DND-41 (cell line): ENCODE measurements at regions not wholly inside any gene's neighbourhood (a gene's known extent, or its start where the extent isn't known, plus 50 kb on each side); places are given as distances from the start of the nearest gene placed in this dataset.

Experiments used
- ATAC-seq: fragments of 200-7000 bp; cut with Tn5 transposase; 3 replicates; pipeline ENCODE4 v1.9.1; 2021; ENCODE audit warnings: low read depth; ENCODE audit not compliant: insufficient read depth
- DNase-seq: peaks from one replicate; pipeline ENCODE4 v3.0.0-alpha.2; 2020
- H2AFZ ChIP-seq: 2 replicates; pipeline ENCODE4 v1.6.0; 2012; ENCODE audit warnings: low read depth, low read length
- H3K27ac ChIP-seq: 2 replicates; pipeline ENCODE4 v1.5.1; 2012; ENCODE audit warnings: low read length, inconsistent platforms
- H3K27me3 ChIP-seq: fragments of 200-600 bp; sonication (generic); 2 replicates; pipeline ENCODE4 v1.6.0; 2012; ENCODE audit warnings: low read length, mild to moderate bottlenecking, inconsistent platforms; ENCODE audit not compliant: insufficient read depth, poor library complexity
- H3K36me3 ChIP-seq: 2 replicates; pipeline ENCODE4 v1.5.1; 2012; ENCODE audit warnings: low read length, inconsistent platforms; ENCODE audit not compliant: insufficient read depth
- H3K4me1 ChIP-seq: 2 replicates; pipeline ENCODE4 v1.5.1; 2012; ENCODE audit warnings: mild to moderate bottlenecking, low read length; ENCODE audit not compliant: insufficient read depth
- H3K4me2 ChIP-seq: 2 replicates; pipeline ENCODE4 v1.6.0; 2012; ENCODE audit warnings: mild to moderate bottlenecking, moderate library complexity, low read length, inconsistent platforms; ENCODE audit not compliant: insufficient read depth
- H3K4me3 ChIP-seq, 2 experiments: fragments of 200-600 bp in 1 of 2; shearing (Covaris generic) in 1 of 2; 2 replicates each; pipeline ENCODE4 v1.5.1; 2012 to 2016; ENCODE audit warnings: inconsistent platforms in 2 of 2, low read length in 2 of 2, mild to moderate bottlenecking in 2 of 2, low read depth in 1 of 2, moderate library complexity in 1 of 2
- H3K79me2 ChIP-seq: 2 replicates; pipeline ENCODE4 v1.6.0; 2012; ENCODE audit warnings: low read length, inconsistent platforms; ENCODE audit not compliant: insufficient read depth
- H3K9ac ChIP-seq: 2 replicates; pipeline ENCODE4 v1.6.0; 2012; ENCODE audit warnings: low read depth, mild to moderate bottlenecking, inconsistent platforms, low read length, moderate library complexity
- H3K9me3 ChIP-seq: 2 replicates; pipeline ENCODE4 v1.5.1; 2012; ENCODE audit warnings: low read length, moderate library complexity, mild to moderate bottlenecking, inconsistent platforms; ENCODE audit not compliant: insufficient read depth, severe bottlenecking
- H4K20me1 ChIP-seq: 2 replicates; pipeline ENCODE4 v1.6.0; 2012; ENCODE audit warnings: low read length; ENCODE audit not compliant: insufficient read depth
- EZH2 ChIP-seq: IDR thresholded peaks from 3 replicates; pipeline ENCODE4 v1.6.1; 2012; ENCODE audit warnings: borderline replicate concordance, low read depth, mild to moderate bottlenecking, moderate library complexity, low read length, inconsistent platforms; ENCODE audit not compliant: severe bottlenecking
- TF ChIP-seq, protein P1 (sequence below): IDR thresholded peaks from 2 replicates; pipeline ENCODE4 v1.5.1; 2012; ENCODE audit warnings: borderline replicate concordance, low read length, moderate library complexity, mild to moderate bottlenecking; ENCODE audit not compliant: poor library complexity, severe bottlenecking; ENCODE audit errors: extremely low read depth

GRCh38 chr5:87674235-87674634 is 261.5 kb upstream of the CCNH start:
- H2AFZ ChIP-seq: no peak overlapping the region
- H4K20me1 ChIP-seq: no peaks in the 10 kb centered on the region
- H3K79me2 ChIP-seq: no peaks in the 10 kb centered on the region
- DNase-seq (no peak), ATAC-seq (no peak)
- H3K9ac ChIP-seq: no peak overlapping the region
- H3K36me3 ChIP-seq: no peaks in the 10 kb centered on the region
- no peak overlapping the region for H3K27ac ChIP-seq
- no peak overlapping the region for H3K4me3 ChIP-seq
- no peaks in the 10 kb centered on the region for H3K27me3 ChIP-seq
- no peaks in the 10 kb centered on the region for H3K4me1 ChIP-seq
- no peaks in the 10 kb centered on the region for H3K9me3 ChIP-seq
- H3K4me2 ChIP-seq: no peak overlapping the region
- TF ChIP-seq EZH2: no peak
- TF ChIP-seq, protein P1, sequence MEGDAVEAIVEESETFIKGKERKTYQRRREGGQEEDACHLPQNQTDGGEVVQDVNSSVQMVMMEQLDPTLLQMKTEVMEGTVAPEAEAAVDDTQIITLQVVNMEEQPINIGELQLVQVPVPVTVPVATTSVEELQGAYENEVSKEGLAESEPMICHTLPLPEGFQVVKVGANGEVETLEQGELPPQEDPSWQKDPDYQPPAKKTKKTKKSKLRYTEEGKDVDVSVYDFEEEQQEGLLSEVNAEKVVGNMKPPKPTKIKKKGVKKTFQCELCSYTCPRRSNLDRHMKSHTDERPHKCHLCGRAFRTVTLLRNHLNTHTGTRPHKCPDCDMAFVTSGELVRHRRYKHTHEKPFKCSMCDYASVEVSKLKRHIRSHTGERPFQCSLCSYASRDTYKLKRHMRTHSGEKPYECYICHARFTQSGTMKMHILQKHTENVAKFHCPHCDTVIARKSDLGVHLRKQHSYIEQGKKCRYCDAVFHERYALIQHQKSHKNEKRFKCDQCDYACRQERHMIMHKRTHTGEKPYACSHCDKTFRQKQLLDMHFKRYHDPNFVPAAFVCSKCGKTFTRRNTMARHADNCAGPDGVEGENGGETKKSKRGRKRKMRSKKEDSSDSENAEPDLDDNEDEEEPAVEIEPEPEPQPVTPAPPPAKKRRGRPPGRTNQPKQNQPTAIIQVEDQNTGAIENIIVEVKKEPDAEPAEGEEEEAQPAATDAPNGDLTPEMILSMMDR: no peak

DNA sequence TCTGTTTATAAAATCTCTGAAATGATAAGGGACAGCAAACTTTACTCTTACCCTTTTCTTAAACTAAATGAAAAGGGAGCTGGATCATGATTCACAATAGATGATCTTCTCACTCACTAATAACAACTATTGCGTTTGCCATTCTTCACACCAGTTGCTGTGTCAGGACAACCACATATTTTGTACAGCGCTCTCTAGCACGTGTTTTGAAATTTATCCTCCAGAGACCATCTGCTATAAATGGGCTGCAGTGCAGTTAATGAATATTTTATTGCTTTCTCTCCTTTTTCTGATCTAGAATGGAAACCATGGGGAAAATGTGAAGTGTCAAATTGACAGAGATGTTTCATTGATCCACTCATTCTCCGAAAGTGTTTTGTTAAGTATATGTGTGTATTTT is 258.4 kb upstream of the CCNH start:
- Histone ChIP-seq H4K20me1 (no peaks in the 10 kb centered on the region), H3K9me3 (no peaks in the 10 kb centered on the region), H3K4me3 (no peak overlapping the region), H3K27ac (no peak overlapping the region), H3K79me2 (no peaks in the 10 kb centered on the region), H3K4me1 (no peaks in the 10 kb centered on the region), H3K36me3 (no peaks in the 10 kb centered on the region), H2AFZ (no peak overlapping the region), H3K9ac (no peak overlapping the region), H3K4me2 (no peak overlapping the region), H3K27me3 (no peaks in the 10 kb centered on the region)
- ATAC-seq (no peak), DNase-seq (no peak)
- TF ChIP-seq, protein P1: no peak
- no peak for TF ChIP-seq EZH2

DNA sequence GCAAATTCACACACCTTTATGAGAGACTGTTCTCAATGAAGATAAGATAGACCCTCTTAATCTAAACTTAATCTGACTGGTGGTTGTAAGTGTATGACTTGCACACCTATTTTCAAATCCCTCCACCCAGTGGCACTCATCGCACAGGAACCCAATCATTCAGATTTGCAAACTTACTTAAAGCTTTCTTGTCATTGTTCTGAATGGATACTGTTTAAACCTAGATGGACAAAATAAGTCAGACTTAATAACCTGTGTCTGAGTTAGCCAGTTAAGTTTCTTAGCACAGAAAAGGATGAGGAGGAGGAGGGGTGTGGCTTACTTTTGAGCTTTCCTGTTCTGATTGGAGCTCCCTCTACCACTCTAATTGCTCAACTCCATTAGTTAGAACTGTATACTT is 252.4 kb upstream of the CCNH start:
- Histone ChIP-seq H2AFZ (no peak overlapping the region), H3K27ac (no peak overlapping the region)
- ATAC-seq: no peak

More for the DNA sequence above, 252.4 kb upstream of the CCNH start:
- Histone ChIP-seq H3K4me2 (no peak overlapping the region), H3K4me1 (no peaks in the 10 kb centered on the region), H3K9ac (no peak overlapping the region), H4K20me1 (no peaks in the 10 kb centered on the region), H3K79me2 (no peaks in the 10 kb centered on the region), H3K4me3 (no peak overlapping the region), H3K36me3 (no peaks in the 10 kb centered on the region), H3K9me3 (no peaks in the 10 kb centered on the region), H3K27me3 (no peaks in the 10 kb centered on the region)
- DNase-seq: no peak
- TF ChIP-seq, protein P1: no peak
- no peak for TF ChIP-seq EZH2
